ENCODE measurements at regions not wholly inside any gene's neighbourhood (a gene's known extent, or its start where the extent isn't known, plus 50 kb on each side); places are given as distances from the start of the nearest gene placed in this dataset.

GRCh38 chr6:65814071-65814470 is 107.0 kb upstream of the EYS start (continued):
- TF ChIP-seq BRD9 (IDR thresholded peaks at IDR 0.05; ENCODE audit: low read depth, partially characterized antibody) (no peak), ZNF133 (CRISPR knock-in tag; IDR thresholded peaks at IDR 0.05) (no peak), ZNF263 (CRISPR knock-in tag; IDR thresholded peaks at IDR 0.05; ENCODE audit: borderline replicate concordance) (no peak), CBX8 (IDR thresholded peaks at IDR 0.05; ENCODE audit: borderline replicate concordance, extremely low read depth, low read depth, low read length, poor library complexity, severe bottlenecking) (no peak), FOXK1 (CRISPR knock-in tag; IDR thresholded peaks at IDR 0.05; ENCODE audit: borderline replicate concordance) (no peak), CHD2 (IDR thresholded peaks at IDR 0.05; ENCODE audit: low read depth, low read length) (no peak)

DNA sequence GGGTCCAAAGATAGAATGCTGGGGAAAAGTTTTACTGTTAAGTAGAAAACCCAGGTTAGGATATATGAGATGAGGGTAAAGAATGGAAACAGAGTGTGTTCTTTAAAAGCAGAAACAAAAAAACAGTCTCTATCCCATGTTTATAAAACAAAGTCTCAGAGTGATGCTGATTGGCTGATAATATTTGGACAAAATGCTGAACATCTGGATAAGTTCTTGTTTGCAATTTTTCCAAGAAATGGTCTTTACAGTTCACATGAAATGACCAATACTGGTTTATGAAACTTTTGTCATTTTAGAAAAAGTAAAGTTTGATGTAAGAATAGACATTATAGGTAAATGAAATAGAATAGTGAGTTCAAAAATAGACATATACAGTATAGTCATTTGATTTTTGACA is 96.2 kb upstream of the EYS start:
- H3K36me3 ChIP-seq (ENCODE audit: control insufficient read depth, insufficient read depth, low read length): no peaks in the 10 kb centered on the region
- no peaks in the 10 kb centered on the region for H3K4me1 ChIP-seq (replicated peaks in 1 of 2; ENCODE audit: control insufficient read depth in 2 of 2, insufficient read depth in 2 of 2, low read length in 2 of 2)
- H3K9ac ChIP-seq (ENCODE audit: insufficient read depth in 1 of 2, low read depth in 2 of 2, low read length in 2 of 2): no peak overlapping the region
- DNase-seq (ENCODE audit: extremely low read depth in 1 of 4, low spot score in 3 of 4) (no peak), FAIRE-seq (no peak), ATAC-seq (no peak)
- in situ Hi-C loops (cut with MboI): no loop called here
- intact Hi-C loops (cut with micrococcal nuclease): no loop called here
- H3K27me3 ChIP-seq (ENCODE audit: control insufficient read depth in 2 of 2, insufficient read depth in 2 of 2, low read length in 2 of 2): no peaks in the 10 kb centered on the region
- H3K4me3 ChIP-seq: no peak overlapping the region
- no peak overlapping the region for H3K4me2 ChIP-seq (ENCODE audit: insufficient read depth, low read length)
- no peaks in the 10 kb centered on the region for H4K20me1 ChIP-seq (replicated peaks; ENCODE audit: control insufficient read depth, insufficient read depth, low read length)
- H3K79me2 ChIP-seq (ENCODE audit: control insufficient read depth, insufficient read depth, low read length): no peaks in the 10 kb centered on the region
- no TSS peak for BruUV-seq (replicated peaks)
- ChIA-PET POLR2A (no interaction called here), CTCF (ENCODE audit: low intra/inter-chr PET ratio) (no interaction called here)
- H3K27ac ChIP-seq (ENCODE audit: extremely low read depth, low read depth, low read length): no peak overlapping the region
- H2AFZ ChIP-seq (ENCODE audit: low read depth, low read length): no peak overlapping the region
- H3K9me3 ChIP-seq (replicated peaks; ENCODE audit: control insufficient read depth, insufficient read depth, low read depth, low read length): 0 out of 2 replicates have a peak, but pooled peaks cover 2% of the 10 kb centered on the region
- no peaks in the 10 kb centered on the region for H3K9me1 ChIP-seq (ENCODE audit: control insufficient read depth, insufficient read depth, low read length)
- TF ChIP-seq THRAP3 (IDR thresholded peaks at IDR 0.05; ENCODE audit: borderline replicate concordance) (no peak), TSC22D4 (tag; IDR thresholded peaks at IDR 0.05) (no peak), TSHZ1 (CRISPR knock-in tag; IDR thresholded peaks at IDR 0.05) (no peak), ZNF586 (CRISPR knock-in tag; conservative IDR thresholded peaks at IDR 0.05) (no peak), ZNF133 (CRISPR knock-in tag; IDR thresholded peaks at IDR 0.05) (no peak), RBM39 (optimal IDR thresholded peaks at IDR 0.05; ENCODE audit: low read depth, low read length) (no peak), CTCF (IDR thresholded peaks at IDR 0.05 in 2 of 3, conservative IDR thresholded peaks at IDR 0.05 in 1 of 3; ENCODE audit: insufficient read depth in 2 of 3, low read depth in 1 of 3, low read length in 3 of 3) (no peak), ZBED1 (IDR thresholded peaks at IDR 0.05) (no peak), SAFB (IDR thresholded peaks at IDR 0.05; ENCODE audit: borderline replicate concordance, low read depth, low read length) (no peak), GATAD2A (IDR thresholded peaks at IDR 0.05) (no peak), MTF1 (CRISPR knock-in tag; IDR thresholded peaks at IDR 0.05; ENCODE audit: borderline replicate concordance) (no peak)
- TF ChIP-seq, protein P1, sequence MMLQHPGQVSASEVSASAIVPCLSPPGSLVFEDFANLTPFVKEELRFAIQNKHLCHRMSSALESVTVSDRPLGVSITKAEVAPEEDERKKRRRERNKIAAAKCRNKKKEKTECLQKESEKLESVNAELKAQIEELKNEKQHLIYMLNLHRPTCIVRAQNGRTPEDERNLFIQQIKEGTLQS (IDR thresholded peaks at IDR 0.05): no peak
- TF ChIP-seq, protein P1 (CRISPR knock-in tag; conservative IDR thresholded peaks at IDR 0.05): no peak

Measured in K562 (cell line).